Smooth muscle cell (in vitro differentiated cells): ENCODE measurements at regions not wholly inside any gene's neighbourhood (a gene's known extent, or its start where the extent isn't known, plus 50 kb on each side); places are given as distances from the start of the nearest gene placed in this dataset.

Experiments used
- DNase-seq: peaks from one replicate; lab custom pipeline; 2025; ENCODE audit not compliant: unreplicated experiment; lab: John Stamatoyannopoulos, UW
- H2AFZ ChIP-seq: fragments of 200-600 bp; sonication (generic); 2 replicates; pipeline ENCODE4 v1.6.0; 2016; ENCODE audit warnings: antibody characterized with exemption, low read depth, mild to moderate bottlenecking
- H3F3A ChIP-seq: fragments of 200-600 bp; sonication (generic); 2 replicates; pipeline ENCODE4 v1.6.0; 2017; ENCODE audit warnings: antibody characterized with exemption, low read depth
- H3K27ac ChIP-seq: fragments of 200-600 bp; sonication (generic); 2 replicates; pipeline ENCODE4 v1.5.1; 2016; ENCODE audit warnings: low read depth, mild to moderate bottlenecking
- H3K27me3 ChIP-seq: fragments of 200-600 bp; sonication (generic); 2 replicates; pipeline ENCODE4 v1.6.1; 2016; ENCODE audit warnings: low read depth, mild to moderate bottlenecking
- H3K36me3 ChIP-seq: fragments of 200-600 bp; sonication (generic); 2 replicates; pipeline ENCODE4 v1.5.1; 2016; ENCODE audit warnings: low read depth
- H3K4me1 ChIP-seq: fragments of 200-600 bp; sonication (generic); 2 replicates; pipeline ENCODE4 v1.5.1; 2016; ENCODE audit warnings: low read depth
- H3K4me2 ChIP-seq: fragments of 200-600 bp; sonication (generic); 2 replicates; pipeline ENCODE4 v1.6.0; 2016; ENCODE audit warnings: mild to moderate bottlenecking
- H3K4me3 ChIP-seq: fragments of 200-600 bp; sonication (generic); 2 replicates; pipeline ENCODE4 v1.5.1; 2016; ENCODE audit warnings: mild to moderate bottlenecking
- H3K79me2 ChIP-seq: fragments of 200-600 bp; sonication (generic); 2 replicates; pipeline ENCODE4 v1.6.0; 2016; ENCODE audit warnings: low read depth, mild to moderate bottlenecking
- H3K9ac ChIP-seq: fragments of 200-600 bp; sonication (generic); 2 replicates; pipeline ENCODE4 v1.6.0; 2016; ENCODE audit warnings: low read depth
- H3K9me3 ChIP-seq: fragments of 200-600 bp; sonication (generic); replicated peaks from 2 replicates; pipeline ENCODE4 v1.5.1; 2016; ENCODE audit warnings: low read depth
- H4K20me1 ChIP-seq: fragments of 200-600 bp; sonication (generic); 2 replicates; pipeline ENCODE4 v1.6.0; 2016; ENCODE audit warnings: low read depth
- WGBS: methylation state at CpG from one replicate; pipeline ENCODE4 v1.1.7; 2016; ENCODE audit warnings: low lambda C conversion rate; 5-methylcytosine and 5-hydroxymethylcytosine counted together
- TF ChIP-seq, protein P1 (sequence below): fragments of 200-600 bp; sonication (generic); IDR thresholded peaks from 2 replicates; pipeline ENCODE4 v1.5.1; 2017; ENCODE audit warnings: borderline replicate concordance, mild to moderate bottlenecking, antibody characterized with exemption; ENCODE audit not compliant: insufficient read depth, poor library complexity, severe bottlenecking

- no peak for DNase-seq
- Histone ChIP-seq H3F3A (no peaks in the 10 kb centered on the region), H3K27me3 (no peaks in the 10 kb centered on the region), H3K9ac (no peak overlapping the region), H3K4me2 (no peak overlapping the region), H3K36me3 (no peaks in the 10 kb centered on the region), H3K27ac (no peak overlapping the region), H3K4me3 (no peak overlapping the region), H3K4me1 (no peaks in the 10 kb centered on the region), H2AFZ (no peak overlapping the region), H3K9me3 (no peaks in the 10 kb centered on the region), H4K20me1 (no peaks in the 10 kb centered on the region), H3K79me2 (no peaks in the 10 kb centered on the region)
- 75% methylated on average over 7 of the region's 7 CpGs for WGBS
- TF ChIP-seq, protein P1, sequence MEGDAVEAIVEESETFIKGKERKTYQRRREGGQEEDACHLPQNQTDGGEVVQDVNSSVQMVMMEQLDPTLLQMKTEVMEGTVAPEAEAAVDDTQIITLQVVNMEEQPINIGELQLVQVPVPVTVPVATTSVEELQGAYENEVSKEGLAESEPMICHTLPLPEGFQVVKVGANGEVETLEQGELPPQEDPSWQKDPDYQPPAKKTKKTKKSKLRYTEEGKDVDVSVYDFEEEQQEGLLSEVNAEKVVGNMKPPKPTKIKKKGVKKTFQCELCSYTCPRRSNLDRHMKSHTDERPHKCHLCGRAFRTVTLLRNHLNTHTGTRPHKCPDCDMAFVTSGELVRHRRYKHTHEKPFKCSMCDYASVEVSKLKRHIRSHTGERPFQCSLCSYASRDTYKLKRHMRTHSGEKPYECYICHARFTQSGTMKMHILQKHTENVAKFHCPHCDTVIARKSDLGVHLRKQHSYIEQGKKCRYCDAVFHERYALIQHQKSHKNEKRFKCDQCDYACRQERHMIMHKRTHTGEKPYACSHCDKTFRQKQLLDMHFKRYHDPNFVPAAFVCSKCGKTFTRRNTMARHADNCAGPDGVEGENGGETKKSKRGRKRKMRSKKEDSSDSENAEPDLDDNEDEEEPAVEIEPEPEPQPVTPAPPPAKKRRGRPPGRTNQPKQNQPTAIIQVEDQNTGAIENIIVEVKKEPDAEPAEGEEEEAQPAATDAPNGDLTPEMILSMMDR, result no peak
Measured at GRCh38 chr4:145340071-145340675, 141.5 kb upstream of the SMAD1 start.

DNA sequence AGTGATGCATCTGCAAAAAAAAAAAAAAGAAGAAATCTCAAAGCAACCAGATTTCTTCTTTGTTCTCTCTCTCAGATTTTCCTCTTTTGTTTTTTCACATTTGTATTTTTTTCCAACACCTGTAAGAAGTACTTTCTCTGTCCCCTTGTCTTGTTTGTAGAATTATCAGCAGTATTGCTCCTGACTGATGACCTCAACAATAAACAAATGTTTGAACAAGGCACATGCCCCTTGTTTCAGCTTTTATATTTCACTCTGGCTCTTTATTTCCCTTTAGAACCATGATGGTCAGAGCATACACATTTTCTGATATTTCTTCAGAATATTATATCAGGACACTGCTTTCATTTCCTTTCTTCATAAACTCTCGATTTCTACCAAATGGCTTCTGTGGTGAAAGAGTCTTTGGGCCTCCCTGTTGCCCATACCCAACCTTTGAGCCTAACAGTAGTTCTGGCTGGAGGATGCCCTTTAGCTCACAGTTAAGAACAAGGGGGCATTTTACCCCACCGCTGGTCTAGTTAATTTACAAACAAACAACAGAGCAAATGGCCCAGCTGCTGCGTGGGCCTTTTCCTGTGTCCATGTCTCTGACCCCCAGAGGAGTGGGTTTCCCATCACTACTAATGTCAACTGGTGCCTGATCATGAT, 142.5 kb upstream of the SMAD1 start:
- Histone ChIP-seq H3K4me3 (no peak overlapping the region), H3K9me3 (no peaks in the 10 kb centered on the region), H3K9ac (no peak overlapping the region), H3K4me2 (no peak overlapping the region), H2AFZ (peak overlapping the region; percentile 36), H3K27me3 (no peaks in the 10 kb centered on the region), H3K36me3 (no peaks in the 10 kb centered on the region), H4K20me1 (no peaks in the 10 kb centered on the region), H3K4me1 (no peaks in the 10 kb centered on the region), H3K27ac (no peak overlapping the region), H3K79me2 (no peaks in the 10 kb centered on the region), H3F3A (no peaks in the 10 kb centered on the region)
- no peak for DNase-seq
- TF ChIP-seq, protein P1, result no peak
- WGBS, result 95% methylated on average over 3 of the region's 3 CpGs

GRCh38 chr4:145338568-145338967, 143.1 kb upstream of the SMAD1 start:
- Histone ChIP-seq H3K4me3 (no peak overlapping the region), H2AFZ (peak overlapping the region; percentile 36), H3F3A (no peaks in the 10 kb centered on the region), H3K9me3 (no peaks in the 10 kb centered on the region), H3K4me1 (no peaks in the 10 kb centered on the region), H3K4me2 (no peak overlapping the region), H3K9ac (no peak overlapping the region), H3K36me3 (no peaks in the 10 kb centered on the region), H3K79me2 (no peaks in the 10 kb centered on the region), H3K27me3 (no peaks in the 10 kb centered on the region), H4K20me1 (no peaks in the 10 kb centered on the region), H3K27ac (no peak overlapping the region)
- 92% methylated on average over 3 of the region's 3 CpGs for WGBS
- no peak for DNase-seq
- TF ChIP-seq, protein P1, result no peak

DNA sequence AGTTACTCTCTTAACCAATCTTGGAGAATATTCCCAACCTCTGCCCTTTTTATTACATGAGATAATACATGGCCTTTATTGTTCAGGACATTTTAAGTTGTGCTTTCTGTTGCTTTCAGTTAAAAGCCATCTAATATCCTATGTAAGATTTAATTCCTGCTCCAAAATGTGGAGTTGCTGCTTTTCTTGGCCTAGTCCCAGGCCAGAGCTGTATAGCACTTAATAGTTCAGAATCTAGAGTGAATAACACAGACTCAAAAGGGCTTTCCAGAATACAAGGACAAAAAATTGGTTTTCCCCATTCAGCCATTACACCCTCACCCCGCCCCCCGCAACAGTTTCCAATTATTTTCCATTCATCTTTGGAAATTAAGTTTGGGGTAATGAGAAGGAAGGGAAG, 144.3 kb upstream of the SMAD1 start:
- Histone ChIP-seq H3K9me3 (no peaks in the 10 kb centered on the region), H3F3A (no peaks in the 10 kb centered on the region), H4K20me1 (no peaks in the 10 kb centered on the region), H3K36me3 (no peaks in the 10 kb centered on the region), H3K79me2 (no peaks in the 10 kb centered on the region), H3K4me3 (no peak overlapping the region), H3K27ac (no peak overlapping the region), H3K4me2 (no peak overlapping the region), H3K27me3 (no peaks in the 10 kb centered on the region), H2AFZ (no peak overlapping the region), H3K4me1 (no peaks in the 10 kb centered on the region), H3K9ac (no peak overlapping the region)
- DNase-seq, result no peak
- WGBS, result 91% methylated on average over 2 of the region's 2 CpGs
- TF ChIP-seq, protein P1, result no peak
